ENCODE measurements at regions not wholly inside any gene's neighbourhood (a gene's known extent, or its start where the extent isn't known, plus 50 kb on each side); places are given as distances from the start of the nearest gene placed in this dataset.

DNA sequence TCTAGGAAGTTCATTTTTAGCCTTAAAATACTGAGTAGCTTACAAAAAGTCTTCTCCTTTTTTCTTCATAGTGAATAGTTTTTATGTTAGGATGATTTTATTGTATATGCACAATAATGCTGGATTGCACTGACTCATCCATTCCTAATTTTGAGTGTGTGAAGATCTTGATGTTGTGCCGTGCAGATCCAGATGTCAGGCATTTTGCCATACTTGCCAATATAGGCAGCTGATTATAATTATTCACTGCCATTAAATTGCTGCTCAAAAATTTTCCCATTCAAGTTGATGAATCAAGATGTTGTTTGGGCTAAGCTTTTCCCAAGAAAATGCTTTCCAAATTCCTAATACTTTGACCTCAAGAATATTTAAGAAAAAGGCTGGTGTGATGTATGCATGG lies 218.3 kb downstream of the AHR start:
- TF ChIP-seq, protein P1, sequence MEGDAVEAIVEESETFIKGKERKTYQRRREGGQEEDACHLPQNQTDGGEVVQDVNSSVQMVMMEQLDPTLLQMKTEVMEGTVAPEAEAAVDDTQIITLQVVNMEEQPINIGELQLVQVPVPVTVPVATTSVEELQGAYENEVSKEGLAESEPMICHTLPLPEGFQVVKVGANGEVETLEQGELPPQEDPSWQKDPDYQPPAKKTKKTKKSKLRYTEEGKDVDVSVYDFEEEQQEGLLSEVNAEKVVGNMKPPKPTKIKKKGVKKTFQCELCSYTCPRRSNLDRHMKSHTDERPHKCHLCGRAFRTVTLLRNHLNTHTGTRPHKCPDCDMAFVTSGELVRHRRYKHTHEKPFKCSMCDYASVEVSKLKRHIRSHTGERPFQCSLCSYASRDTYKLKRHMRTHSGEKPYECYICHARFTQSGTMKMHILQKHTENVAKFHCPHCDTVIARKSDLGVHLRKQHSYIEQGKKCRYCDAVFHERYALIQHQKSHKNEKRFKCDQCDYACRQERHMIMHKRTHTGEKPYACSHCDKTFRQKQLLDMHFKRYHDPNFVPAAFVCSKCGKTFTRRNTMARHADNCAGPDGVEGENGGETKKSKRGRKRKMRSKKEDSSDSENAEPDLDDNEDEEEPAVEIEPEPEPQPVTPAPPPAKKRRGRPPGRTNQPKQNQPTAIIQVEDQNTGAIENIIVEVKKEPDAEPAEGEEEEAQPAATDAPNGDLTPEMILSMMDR (IDR thresholded peaks at IDR 0.05 in 2 of 3, conservative IDR thresholded peaks at IDR 0.05 in 1 of 3; ENCODE audit: borderline replicate concordance in 1 of 3, insufficient read depth in 1 of 3, low read depth in 2 of 3, low read length in 2 of 3), result no peak
- TF ChIP-seq POLR2A (IDR thresholded peaks at IDR 0.05; ENCODE audit: borderline replicate concordance, extremely low read depth, insufficient read depth, insufficient read length), result no peak
